Stimulated activated CD4-positive, alpha-beta T cell treated with anti-CD3 and anti-CD28 coated beads, Interleukin-12 subunit alpha, Interleukin-12 subunit beta, amount 100 ng/mL, for 4 hours (primary cell): ENCODE measurements at regions not wholly inside any gene's neighbourhood (a gene's known extent, or its start where the extent isn't known, plus 50 kb on each side); places are given as distances from the start of the nearest gene placed in this dataset.

Experiments used
- DNase-seq: peaks from one replicate; pipeline ENCODE4 v3.0.0-alpha.2; 2020

GRCh38 chr15:70254311-70254869, 156.7 kb upstream of the TLE3 start:
- DNase-seq: no peak

- DNase-seq: no peak
Measured at GRCh38 chr15:70253461-70254156, 155.9 kb upstream of the TLE3 start.

- no peak for DNase-seq
Measured at GRCh38 chr15:70252951-70253320, 155.2 kb upstream of the TLE3 start.

GRCh38 chr15:70252056-70252950, 154.6 kb upstream of the TLE3 start:
- DNase-seq: no peak

GRCh38 chr15:70251246-70251990, 153.7 kb upstream of the TLE3 start:
- no peak for DNase-seq

- DNase-seq: no peak
Measured at GRCh38 chr15:70250208-70251201, 152.8 kb upstream of the TLE3 start.

- DNase-seq: no peak
Measured at GRCh38 chr15:70249616-70250015, 151.9 kb upstream of the TLE3 start.

GRCh38 chr15:70248116-70249025, 150.7 kb upstream of the TLE3 start:
- no peak for DNase-seq

GRCh38 chr15:70247281-70247680, 149.6 kb upstream of the TLE3 start:
- DNase-seq: no peak

- no peak for DNase-seq
Measured at GRCh38 chr15:70246623-70247220, 149.0 kb upstream of the TLE3 start.

- DNase-seq: no peak
Measured at GRCh38 chr15:70245932-70246622, 148.4 kb upstream of the TLE3 start.

- no peak for DNase-seq
Measured at GRCh38 chr15:70244978-70245542, 147.3 kb upstream of the TLE3 start.

GRCh38 chr15:70243686-70244540, 146.2 kb upstream of the TLE3 start:
- DNase-seq: no peak

GRCh38 chr15:70242951-70243685, 145.4 kb upstream of the TLE3 start:
- no peak for DNase-seq

- no peak for DNase-seq
Measured at GRCh38 chr15:70241561-70242320, 144.0 kb upstream of the TLE3 start.

- DNase-seq: no peak
Measured at GRCh38 chr15:70240820-70241430, 143.2 kb upstream of the TLE3 start.
